Hepatocyte (in vitro differentiated cells): ENCODE measurements at regions not wholly inside any gene's neighbourhood (a gene's known extent, or its start where the extent isn't known, plus 50 kb on each side); places are given as distances from the start of the nearest gene placed in this dataset.
"Not testable (repeated sequence)": the region's sequence is repeated elsewhere in the genome, so short reads cannot be mapped to it uniquely, and the experiment has no call there.

Experiments
- DNase-seq: peaks from one replicate; pipeline ENCODE4 v3.0.0-alpha.2; 2016; ENCODE audit warnings: low spot score
- H2AFZ ChIP-seq: fragments of 200-600 bp; sonication (generic); 2 replicates; pipeline ENCODE4 v1.6.0; 2016; ENCODE audit warnings: antibody characterized with exemption, mild to moderate bottlenecking
- H3K27ac ChIP-seq: fragments of 200-600 bp; sonication (generic); 2 replicates; pipeline ENCODE4 v1.5.1; 2016; ENCODE audit warnings: mild to moderate bottlenecking
- H3K27me3 ChIP-seq: fragments of 200-600 bp; sonication (generic); 2 replicates; pipeline ENCODE4 v1.6.1; 2016
- H3K36me3 ChIP-seq: fragments of 200-600 bp; sonication (generic); replicated peaks from 2 replicates; pipeline ENCODE4 v1.5.1; 2016; ENCODE audit warnings: low read depth; ENCODE audit not compliant: insufficient read depth
- H3K4me1 ChIP-seq: fragments of 200-600 bp; sonication (generic); 2 replicates; pipeline ENCODE4 v1.5.1; 2016; ENCODE audit warnings: mild to moderate bottlenecking, moderate library complexity; ENCODE audit not compliant: insufficient read depth
- H3K4me2 ChIP-seq: fragments of 200-600 bp; sonication (generic); 2 replicates; pipeline ENCODE4 v1.6.0; 2016
- H3K4me3 ChIP-seq: fragments of 200-600 bp; sonication (generic); 2 replicates; pipeline ENCODE4 v1.5.1; 2016; ENCODE audit warnings: mild to moderate bottlenecking
- H3K79me2 ChIP-seq: fragments of 200-600 bp; sonication (generic); 2 replicates; pipeline ENCODE4 v1.6.0; 2017; ENCODE audit warnings: mild to moderate bottlenecking
- H3K9me2 ChIP-seq: fragments of 200-600 bp; sonication (generic); replicated peaks from 2 replicates; pipeline ENCODE4 v1.6.0; 2017; ENCODE audit warnings: mild to moderate bottlenecking; ENCODE audit not compliant: insufficient read depth
- H3K9me3 ChIP-seq: fragments of 200-600 bp; sonication (generic); 2 replicates; pipeline ENCODE4 v1.5.1; 2016; ENCODE audit warnings: low read depth, mild to moderate bottlenecking
- H4K20me1 ChIP-seq: fragments of 200-600 bp; sonication (generic); 2 replicates; pipeline ENCODE4 v1.6.0; 2016; ENCODE audit warnings: mild to moderate bottlenecking; ENCODE audit not compliant: insufficient read depth, poor library complexity, severe bottlenecking
- EZH2 ChIP-seq: fragments of 200-600 bp; sonication (generic); IDR thresholded peaks from 2 replicates; pipeline ENCODE4 v1.6.1; 2016; ENCODE audit warnings: antibody characterized with exemption, mild to moderate bottlenecking, borderline replicate concordance
- EZH2phosphoT487 ChIP-seq: fragments of 200-600 bp; sonication (generic); IDR thresholded peaks from one replicate; pipeline ENCODE4 v1.6.1; 2018; ENCODE audit warnings: antibody characterized with exemption, mild to moderate bottlenecking, low read depth, moderate library complexity; ENCODE audit not compliant: unreplicated experiment, severe bottlenecking
- WGBS: methylation state at CpG from one replicate; pipeline ENCODE4 v1.1.6; 2016; ENCODE audit warnings: low lambda C conversion rate; ENCODE audit errors: missing lambda C conversion rate; 5-methylcytosine and 5-hydroxymethylcytosine counted together
- TF ChIP-seq, protein P1 (sequence below): fragments of 200-600 bp; sonication (generic); IDR thresholded peaks from 2 replicates; pipeline ENCODE4 v1.5.1; 2016; ENCODE audit warnings: antibody characterized with exemption, mild to moderate bottlenecking; ENCODE audit not compliant: poor library complexity

DNA sequence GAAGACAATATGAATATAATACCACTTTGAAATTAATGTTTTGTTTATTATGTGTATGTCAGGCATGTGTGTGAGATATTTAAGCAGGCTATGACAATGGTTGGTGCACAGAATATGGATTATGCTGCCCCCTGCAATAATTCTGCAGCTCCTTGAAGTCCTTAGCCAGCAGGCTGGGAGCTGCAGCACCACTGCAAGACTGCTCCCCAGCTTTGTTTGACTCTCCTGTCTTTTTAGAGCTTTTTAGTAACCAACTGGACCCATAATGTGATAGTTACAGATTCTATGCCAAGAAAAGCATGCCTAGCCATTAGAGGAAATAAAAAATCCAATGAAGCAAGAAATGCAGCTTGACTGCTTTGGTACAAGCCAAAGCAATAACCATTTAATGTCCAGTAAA, 535.1 kb downstream of the TMEM135 start:
- DNase-seq = no peak
- TF ChIP-seq EZH2phosphoT487 (no peak), EZH2 (no peak)
- TF ChIP-seq, protein P1, sequence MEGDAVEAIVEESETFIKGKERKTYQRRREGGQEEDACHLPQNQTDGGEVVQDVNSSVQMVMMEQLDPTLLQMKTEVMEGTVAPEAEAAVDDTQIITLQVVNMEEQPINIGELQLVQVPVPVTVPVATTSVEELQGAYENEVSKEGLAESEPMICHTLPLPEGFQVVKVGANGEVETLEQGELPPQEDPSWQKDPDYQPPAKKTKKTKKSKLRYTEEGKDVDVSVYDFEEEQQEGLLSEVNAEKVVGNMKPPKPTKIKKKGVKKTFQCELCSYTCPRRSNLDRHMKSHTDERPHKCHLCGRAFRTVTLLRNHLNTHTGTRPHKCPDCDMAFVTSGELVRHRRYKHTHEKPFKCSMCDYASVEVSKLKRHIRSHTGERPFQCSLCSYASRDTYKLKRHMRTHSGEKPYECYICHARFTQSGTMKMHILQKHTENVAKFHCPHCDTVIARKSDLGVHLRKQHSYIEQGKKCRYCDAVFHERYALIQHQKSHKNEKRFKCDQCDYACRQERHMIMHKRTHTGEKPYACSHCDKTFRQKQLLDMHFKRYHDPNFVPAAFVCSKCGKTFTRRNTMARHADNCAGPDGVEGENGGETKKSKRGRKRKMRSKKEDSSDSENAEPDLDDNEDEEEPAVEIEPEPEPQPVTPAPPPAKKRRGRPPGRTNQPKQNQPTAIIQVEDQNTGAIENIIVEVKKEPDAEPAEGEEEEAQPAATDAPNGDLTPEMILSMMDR = no peak

DNA sequence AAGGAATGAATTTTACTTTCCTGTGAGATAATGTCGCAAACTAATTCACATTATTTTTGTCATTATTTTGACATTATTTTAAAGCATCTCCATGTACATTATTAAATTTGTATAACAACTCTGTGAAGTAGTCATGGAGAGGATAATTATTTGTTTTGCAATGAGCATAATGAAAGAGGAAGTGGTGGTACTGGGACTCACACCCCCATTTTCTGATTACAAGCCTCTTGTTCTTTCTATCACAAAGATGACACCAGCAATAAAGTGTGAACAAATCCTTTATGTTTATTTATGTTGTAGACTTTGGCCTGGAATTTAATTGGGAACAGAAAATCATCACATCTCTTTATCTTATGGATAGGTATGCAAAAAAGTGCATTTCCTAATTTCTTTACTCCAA, 522.6 kb downstream of the TMEM135 start:
- H2AFZ ChIP-seq = no peak overlapping the region
- H3K27me3 ChIP-seq = no peaks in the 10 kb centered on the region
- H3K27ac ChIP-seq = no peak overlapping the region
- H3K79me2 ChIP-seq = no peaks in the 10 kb centered on the region
- no peak overlapping the region for H3K4me2 ChIP-seq
- DNase-seq = no peak
- no peaks in the 10 kb centered on the region for H4K20me1 ChIP-seq
- no peaks in the 10 kb centered on the region for H3K4me1 ChIP-seq
- no peaks in the 10 kb centered on the region for H3K36me3 ChIP-seq
- H3K4me3 ChIP-seq = no peak overlapping the region
- 95% methylated on average over 1 of the region's 1 CpG for WGBS
- no peaks in the 10 kb centered on the region for H3K9me3 ChIP-seq
- TF ChIP-seq EZH2 = no peak
- no peak for TF ChIP-seq EZH2phosphoT487
- TF ChIP-seq, protein P1 = no peak
- H3K9me2 ChIP-seq = no peaks in the 10 kb centered on the region

More for the DNA sequence above, 535.1 kb downstream of the TMEM135 start:
- H4K20me1 ChIP-seq = no peaks in the 10 kb centered on the region
- no peaks in the 10 kb centered on the region for H3K27me3 ChIP-seq
- no peaks in the 10 kb centered on the region for H3K9me3 ChIP-seq
- no peaks in the 10 kb centered on the region for H3K36me3 ChIP-seq
- H3K9me2 ChIP-seq = no peaks in the 10 kb centered on the region
- H3K4me1 ChIP-seq = no peaks in the 10 kb centered on the region
- no peak overlapping the region for H3K4me3 ChIP-seq
- no peaks in the 10 kb centered on the region for H3K79me2 ChIP-seq
- H3K4me2 ChIP-seq = no peak overlapping the region
- no peak overlapping the region for H3K27ac ChIP-seq
- no peak overlapping the region for H2AFZ ChIP-seq

DNA sequence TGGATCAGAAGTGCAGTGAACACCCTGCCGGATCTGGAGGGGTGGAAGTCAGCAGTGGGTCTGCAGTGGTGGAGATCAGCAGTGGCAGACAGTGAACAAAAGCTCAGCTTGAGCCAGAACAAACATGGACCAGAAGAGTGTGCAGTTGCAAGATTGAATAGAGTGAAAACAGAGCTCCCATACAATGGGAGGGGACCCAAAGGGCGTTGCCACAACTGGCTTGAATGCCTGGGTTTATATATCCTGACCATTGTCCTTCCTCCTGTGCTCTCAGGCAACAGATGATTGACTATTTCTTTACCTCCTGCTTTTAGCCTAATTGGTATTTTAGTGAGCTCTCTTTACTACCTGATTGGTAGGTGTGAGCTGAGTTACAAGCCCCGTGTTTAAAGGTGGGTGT, 522.1 kb downstream of the TMEM135 start:
- H4K20me1 ChIP-seq, H3K4me3 ChIP-seq, H3K79me2 ChIP-seq, H3K9me2 ChIP-seq, H3K27ac ChIP-seq, H3K27me3 ChIP-seq, H3K4me1 ChIP-seq, H3K4me2 ChIP-seq, H2AFZ ChIP-seq, H3K9me3 ChIP-seq, DNase-seq, H3K36me3 ChIP-seq: not testable (repeated sequence)
- 82% methylated on average over 3 of the region's 3 CpGs for WGBS

DNA sequence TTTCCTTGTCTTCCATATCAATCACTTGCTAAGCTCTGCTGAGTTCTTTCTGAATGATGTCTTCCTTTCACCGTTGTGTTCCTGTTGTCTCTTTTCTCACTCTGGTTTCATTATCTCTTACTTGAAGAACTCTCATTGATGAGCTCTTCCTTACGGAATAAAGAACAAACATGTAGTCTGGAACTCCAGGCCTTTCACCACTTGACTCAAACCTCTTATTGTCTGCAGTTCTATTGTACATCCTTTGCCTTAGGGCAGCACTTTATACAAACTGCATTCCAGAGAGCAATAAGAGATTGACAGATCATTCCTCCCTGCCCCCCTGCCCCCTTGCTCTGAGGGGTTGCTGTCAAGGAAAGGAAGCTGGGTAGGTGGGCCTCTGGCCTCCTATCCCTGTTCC, 517.4 kb downstream of the TMEM135 start:
- Histone ChIP-seq H4K20me1 (no peaks in the 10 kb centered on the region), H2AFZ (no peak overlapping the region), H3K36me3 (no peaks in the 10 kb centered on the region), H3K4me1 (no peaks in the 10 kb centered on the region), H3K79me2 (no peaks in the 10 kb centered on the region), H3K4me2 (no peak overlapping the region), H3K9me2 (no peaks in the 10 kb centered on the region), H3K27me3 (no peaks in the 10 kb centered on the region), H3K4me3 (no peak overlapping the region), H3K9me3 (no peaks in the 10 kb centered on the region), H3K27ac (no peak overlapping the region)
- WGBS = 50% methylated on average over 2 of the region's 2 CpGs
- no peak for DNase-seq
- TF ChIP-seq, protein P1 = no peak
- TF ChIP-seq EZH2 (no peak), EZH2phosphoT487 (no peak)
